HepG2 (cell line): ENCODE measurements at regions not wholly inside any gene's neighbourhood (a gene's known extent, or its start where the extent isn't known, plus 50 kb on each side); places are given as distances from the start of the nearest gene placed in this dataset.

Experiments
- ATAC-seq: fragments of 200-7000 bp; cut with Tn5 transposase; 3 replicates; pipeline ENCODE4 v1.9.1; 2020; ENCODE audit warnings: mild to moderate bottlenecking, moderate library complexity
- BruUV-seq: library from RNA; stranded (reverse); fragments of 400-500 nt; replicated peaks from 2 replicates; lab custom pipeline; 2021; lab: Mats Ljungman, UMichigan
- CTCF ChIA-PET: fragments of 300-600 bp; formaldehyde crosslinking; extraction: SDS; loops from one replicate; lab custom pipeline; 2021; ENCODE audit warnings: low total read pairs, inconsistent platforms, low intra/inter-chr PET ratio; lab: Yijun Ruan, JAX
- POLR2A ChIA-PET: fragments of 350-600 bp; sonication (Branson Sonifier 250); formaldehyde crosslinking; loops from one replicate; lab custom pipeline; 2020; ENCODE audit warnings: antibody characterized with exemption, inconsistent platforms; lab: Yijun Ruan, JAX
- DNase-seq: peaks from one replicate; pipeline ENCODE4 v3.0.0-alpha.2; 2015; ENCODE audit warnings: low spot score
- FAIRE-seq: peaks from 3 replicates; lab custom pipeline; 2011; peaks lifted over from hg19 to GRCh38; lab: Jason Lieb, UNC
- H2AFZ ChIP-seq: one replicate; pipeline ENCODE4 v1.6.1; 2011; ENCODE audit warnings: low read length, inconsistent platforms
- H3K27ac ChIP-seq: fragments of 300-600 bp; 3 replicates; pipeline ENCODE4 v1.8.0; 2011; ENCODE audit warnings: mixed run types, mild to moderate bottlenecking, mixed read lengths, low read length, inconsistent platforms; ENCODE audit not compliant: insufficient read depth; ENCODE audit errors: extremely low read length
- H3K27me3 ChIP-seq, 2 experiments: fragments of 200-600 bp in 1 of 2; 2 replicates in 1 of 2; 3 replicates in 1 of 2; pipeline versions ENCODE4 v1.6.0 to v1.8.0; 2011; ENCODE audit warnings: low read length in 2 of 2, mild to moderate bottlenecking in 2 of 2, moderate library complexity in 2 of 2, inconsistent platforms in 1 of 2; ENCODE audit not compliant: insufficient read depth in 2 of 2, control insufficient read depth in 1 of 2
- H3K36me3 ChIP-seq, 2 experiments: fragments of 200-600 bp in 1 of 2; replicated peaks in 1 of 2; 2 replicates in 1 of 2; 3 replicates in 1 of 2; pipeline versions ENCODE4 v1.5.1 to v1.8.0; 2011; ENCODE audit warnings: low read length in 2 of 2, inconsistent platforms in 1 of 2; ENCODE audit not compliant: insufficient read depth in 2 of 2, control insufficient read depth in 1 of 2
- H3K4me1 ChIP-seq: 2 replicates; pipeline ENCODE4 v1.5.1; 2012; ENCODE audit warnings: low read length, inconsistent platforms; ENCODE audit not compliant: insufficient read depth
- H3K4me2 ChIP-seq: 2 replicates; pipeline ENCODE4 v1.6.0; 2011; ENCODE audit warnings: low read depth, low read length, inconsistent platforms
- H3K4me3 ChIP-seq, 3 experiments: fragments of 200-600 bp in 1 of 3; sonication (generic), shearing (Covaris generic) in 1 of 3; replicated peaks in 1 of 3; 2 replicates each; pipeline ENCODE4 v1.5.1; 2011 to 2016; ENCODE audit warnings: low read length in 3 of 3, inconsistent platforms in 2 of 3, low read depth in 2 of 3, mild to moderate bottlenecking in 2 of 3, control low read depth in 1 of 3, mixed read lengths in 1 of 3; ENCODE audit not compliant: insufficient read depth in 1 of 3
- H3K79me2 ChIP-seq: one replicate; pipeline ENCODE4 v1.6.1; 2011; ENCODE audit warnings: low read length, inconsistent platforms; ENCODE audit not compliant: insufficient read depth
- H3K9ac ChIP-seq: 2 replicates; pipeline ENCODE4 v1.6.0; 2011; ENCODE audit warnings: mild to moderate bottlenecking, low read depth, low read length, inconsistent platforms; ENCODE audit not compliant: insufficient read depth
- H3K9me3 ChIP-seq: 2 replicates; pipeline ENCODE4 v1.5.1; 2012; ENCODE audit warnings: mild to moderate bottlenecking, low read length
- H4K20me1 ChIP-seq: 2 replicates; pipeline ENCODE4 v1.6.0; 2011; ENCODE audit warnings: inconsistent platforms, mild to moderate bottlenecking, low read length, moderate library complexity; ENCODE audit not compliant: insufficient read depth
- MED8 ChIP-seq: sonication (generic); formaldehyde crosslinking; IDR thresholded peaks from 2 replicates; pipeline ENCODE4 v1.8.1; 2023; ENCODE audit warnings: mild to moderate bottlenecking, missing genetic modification reagents; ENCODE audit not compliant: insufficient replicate concordance
- WGBS: methylation state at CpG from one replicate; pipeline ENCODE4 v1.1.6; 2017; ENCODE audit warnings: low lambda C conversion rate; 5-methylcytosine and 5-hydroxymethylcytosine counted together
- in situ Hi-C: cut with HindIII; loops from 2 replicates; pipeline ENCODE4 v1.10.0; 2017; ENCODE audit warnings: low pct_unique_long_range_greater_than_20kb; ENCODE audit not compliant: extremely low pct_ligation_motif_present
- intact Hi-C: fragments of 100-400 bp; cut with micrococcal nuclease; formaldehyde crosslinking; loops from one replicate; pipeline ENCODE4 v1.10.0; 2022; ENCODE audit not compliant: unreplicated experiment
- TF ChIP-seq, protein P1 (sequence below): sonication (generic); formaldehyde crosslinking; IDR thresholded peaks from 2 replicates; pipeline ENCODE4 v1.4.0; 2020; ENCODE audit warnings: low read depth, missing genetic modification reagents

DNA sequence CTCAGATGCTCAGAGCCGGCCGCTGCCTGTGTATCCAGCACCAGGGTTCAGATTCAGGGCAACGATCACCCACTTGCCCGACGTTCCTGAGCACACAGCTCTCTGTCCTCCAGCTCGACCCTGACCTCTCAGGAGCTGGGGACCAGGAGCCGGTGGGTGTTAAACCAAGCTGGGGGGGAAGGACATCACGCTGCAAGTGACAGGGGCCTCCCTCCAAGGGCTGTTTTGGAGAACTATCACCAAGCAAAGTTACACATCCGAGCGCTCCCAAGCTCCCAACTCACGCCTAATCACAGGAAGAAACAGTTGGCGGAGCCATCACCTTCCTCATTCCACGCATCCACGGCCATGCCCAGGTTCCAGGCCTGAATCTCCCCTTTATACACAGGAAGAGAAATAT is 51.5 kb upstream of the ZNF354A start:
- H3K27me3 ChIP-seq, result peaks cover 2 to 23% of the 10 kb centered on the region in 2 experiments; a peak in 3 of 5 replicates
- H2AFZ ChIP-seq, result no peak overlapping the region
- ATAC-seq (peak; percentile 19; the same call in 1 of the 3 replicates), DNase-seq (no peak), FAIRE-seq (no peak)
- no peaks in the 10 kb centered on the region for H3K9me3 ChIP-seq
- H3K4me3 ChIP-seq, result no peak overlapping the region
- POLR2A ChIA-PET, result no interaction called here
- H3K79me2 ChIP-seq, result no peaks in the 10 kb centered on the region
- BruUV-seq, result no TSS peak
- no peak overlapping the region for H3K4me2 ChIP-seq
- WGBS, result 55% methylated on average over 9 of the region's 14 CpGs
- CTCF ChIA-PET, result no interaction called here
- TF ChIP-seq, protein P1, sequence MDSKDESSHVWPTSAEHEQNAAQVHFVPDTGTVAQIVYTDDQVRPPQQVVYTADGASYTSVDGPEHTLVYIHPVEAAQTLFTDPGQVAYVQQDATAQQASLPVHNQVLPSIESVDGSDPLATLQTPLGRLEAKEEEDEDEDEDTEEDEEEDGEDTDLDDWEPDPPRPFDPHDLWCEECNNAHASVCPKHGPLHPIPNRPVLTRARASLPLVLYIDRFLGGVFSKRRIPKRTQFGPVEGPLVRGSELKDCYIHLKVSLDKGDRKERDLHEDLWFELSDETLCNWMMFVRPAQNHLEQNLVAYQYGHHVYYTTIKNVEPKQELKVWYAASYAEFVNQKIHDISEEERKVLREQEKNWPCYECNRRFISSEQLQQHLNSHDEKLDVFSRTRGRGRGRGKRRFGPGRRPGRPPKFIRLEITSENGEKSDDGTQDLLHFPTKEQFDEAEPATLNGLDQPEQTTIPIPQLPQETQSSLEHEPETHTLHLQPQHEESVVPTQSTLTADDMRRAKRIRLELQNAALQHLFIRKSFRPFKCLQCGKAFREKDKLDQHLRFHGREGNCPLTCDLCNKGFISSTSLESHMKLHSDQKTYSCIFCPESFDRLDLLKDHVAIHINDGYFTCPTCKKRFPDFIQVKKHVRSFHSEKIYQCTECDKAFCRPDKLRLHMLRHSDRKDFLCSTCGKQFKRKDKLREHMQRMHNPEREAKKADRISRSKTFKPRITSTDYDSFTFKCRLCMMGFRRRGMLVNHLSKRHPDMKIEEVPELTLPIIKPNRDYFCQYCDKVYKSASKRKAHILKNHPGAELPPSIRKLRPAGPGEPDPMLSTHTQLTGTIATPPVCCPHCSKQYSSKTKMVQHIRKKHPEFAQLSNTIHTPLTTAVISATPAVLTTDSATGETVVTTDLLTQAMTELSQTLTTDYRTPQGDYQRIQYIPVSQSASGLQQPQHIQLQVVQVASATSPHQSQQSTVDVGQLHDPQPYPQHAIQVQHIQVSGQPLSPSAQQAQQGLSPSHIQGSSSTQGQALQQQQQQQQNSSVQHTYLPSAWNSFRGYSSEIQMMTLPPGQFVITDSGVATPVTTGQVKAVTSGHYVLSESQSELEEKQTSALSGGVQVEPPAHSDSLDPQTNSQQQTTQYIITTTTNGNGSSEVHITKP (CRISPR knock-in tag), result no peak
- TF ChIP-seq MED8 (CRISPR knock-in tag), result no peak
- peaks cover 23% of the 10 kb centered on the region for H3K4me1 ChIP-seq
- no peak overlapping the region for H3K27ac ChIP-seq
- no peaks in the 10 kb centered on the region for H4K20me1 ChIP-seq
- H3K9ac ChIP-seq, result no peak overlapping the region
- no peaks in the 10 kb centered on the region for H3K36me3 ChIP-seq
- in situ Hi-C loops (no loop called here), intact Hi-C loops (no loop called here)
